Trophoblast cell (in vitro differentiated cells and primary cell): ENCODE measurements at regions not wholly inside any gene's neighbourhood (a gene's known extent, or its start where the extent isn't known, plus 50 kb on each side); places are given as distances from the start of the nearest gene placed in this dataset.

Experiments
- DNase-seq, 2 donors: peaks; one replicate each; pipeline ENCODE4 v3.0.0-alpha.2; 2016
- H2AFZ ChIP-seq: 2 replicates; pipeline ENCODE4 v1.6.1; 2013; ENCODE audit warnings: low read length, moderate library complexity, mild to moderate bottlenecking; ENCODE audit not compliant: insufficient read depth, poor library complexity
- H2AK5ac ChIP-seq: 2 replicates; pipeline ENCODE4 v1.6.1; 2013; ENCODE audit warnings: mild to moderate bottlenecking, low read length
- H2BK120ac ChIP-seq: 2 replicates; pipeline ENCODE4 v1.6.1; 2013; ENCODE audit warnings: low read length, mild to moderate bottlenecking, moderate library complexity; ENCODE audit not compliant: insufficient read depth, poor library complexity
- H2BK12ac ChIP-seq: 2 replicates; pipeline ENCODE4 v1.6.1; 2013; ENCODE audit warnings: mild to moderate bottlenecking, low read length, moderate library complexity
- H2BK5ac ChIP-seq: 2 replicates; pipeline ENCODE4 v1.6.1; 2013; ENCODE audit warnings: low read length, low read depth, moderate library complexity, mild to moderate bottlenecking; ENCODE audit not compliant: poor library complexity
- H3K14ac ChIP-seq: 2 replicates; pipeline ENCODE4 v1.6.1; 2013; ENCODE audit warnings: mild to moderate bottlenecking, low read length
- H3K18ac ChIP-seq: 2 replicates; pipeline ENCODE4 v1.6.1; 2013; ENCODE audit warnings: mild to moderate bottlenecking, low read length
- H3K23ac ChIP-seq: 2 replicates; pipeline ENCODE4 v1.6.1; 2013; ENCODE audit warnings: low read length
- H3K27ac ChIP-seq: 2 replicates; pipeline ENCODE4 v1.5.1; 2013; ENCODE audit warnings: low read depth, mild to moderate bottlenecking, inconsistent platforms, low read length, moderate library complexity
- H3K27me3 ChIP-seq: 2 replicates; pipeline ENCODE4 v1.6.1; 2013; ENCODE audit warnings: inconsistent platforms, mild to moderate bottlenecking, low read length, moderate library complexity; ENCODE audit not compliant: insufficient read depth
- H3K36me3 ChIP-seq, 2 experiments: 1 replicate in 1 of 2; 2 replicates in 1 of 2; pipeline ENCODE4 v1.6.1; 2013; ENCODE audit warnings: low read length in 2 of 2, mild to moderate bottlenecking in 2 of 2, moderate library complexity in 1 of 2; ENCODE audit not compliant: insufficient read depth in 2 of 2, control insufficient read depth in 1 of 2
- H3K4ac ChIP-seq: 2 replicates; pipeline ENCODE4 v1.6.1; 2013; ENCODE audit warnings: low read depth, mild to moderate bottlenecking, low read length, moderate library complexity
- H3K4me1 ChIP-seq, 2 experiments: 1 replicate in 1 of 2; 2 replicates in 1 of 2; pipeline ENCODE4 v1.6.1; 2013; ENCODE audit warnings: low read length in 2 of 2, mild to moderate bottlenecking in 2 of 2, moderate library complexity in 1 of 2; ENCODE audit not compliant: insufficient read depth in 2 of 2, control insufficient read depth in 1 of 2
- H3K4me2 ChIP-seq: 2 replicates; pipeline ENCODE4 v1.6.1; 2013; ENCODE audit warnings: inconsistent platforms, mild to moderate bottlenecking, low read length, moderate library complexity
- H3K4me3 ChIP-seq: 2 replicates; pipeline ENCODE4 v1.5.1; 2013; ENCODE audit warnings: mild to moderate bottlenecking, low read depth, low read length, inconsistent platforms
- H3K79me1 ChIP-seq: one replicate; pipeline ENCODE4 v1.6.1; 2013; ENCODE audit warnings: low read length
- H3K79me2 ChIP-seq: 2 replicates; pipeline ENCODE4 v1.6.1; 2013; ENCODE audit warnings: low read length, mild to moderate bottlenecking; ENCODE audit not compliant: control insufficient read depth, insufficient read depth, poor library complexity
- H3K9ac ChIP-seq: 2 replicates; pipeline ENCODE4 v1.6.1; 2013; ENCODE audit warnings: mild to moderate bottlenecking, low read length
- H3K9me3 ChIP-seq: 2 replicates; pipeline ENCODE4 v1.6.1; 2013; ENCODE audit warnings: low read depth, mild to moderate bottlenecking, control low read depth, inconsistent platforms, low read length; ENCODE audit not compliant: insufficient read depth
- H4K12ac ChIP-seq: 2 replicates; pipeline ENCODE4 v1.6.1; 2013; ENCODE audit warnings: low read depth, mild to moderate bottlenecking, low read length, moderate library complexity
- H4K8ac ChIP-seq: 2 replicates; pipeline ENCODE4 v1.6.1; 2013; ENCODE audit warnings: low read depth, mild to moderate bottlenecking, low read length, moderate library complexity
- H4K91ac ChIP-seq: one replicate; pipeline ENCODE4 v1.6.1; 2013; ENCODE audit warnings: low read depth, mild to moderate bottlenecking, low read length, moderate library complexity
- WGBS: extraction: QIAGEN DNeasy Blood & Tissue Kit; methylation state at CpG from one replicate; pipeline ENCODE4 v1.1.7; 2013; ENCODE audit warnings: missing lambda C conversion rate; ENCODE audit not compliant: insufficient read length, insufficient coverage; ENCODE audit errors: extremely low coverage; 5-methylcytosine and 5-hydroxymethylcytosine counted together

GRCh38 chr2:21590026-21590690 is 466.4 kb downstream of the TDRD15 start:
- Histone ChIP-seq H2AFZ (no peak overlapping the region), H3K4me3 (no peak overlapping the region), H4K8ac (no peak overlapping the region), H3K36me3 (no peaks in the 10 kb centered on the region), H3K9ac (no peak overlapping the region), H3K79me1 (no peaks in the 10 kb centered on the region), H3K4me2 (no peak overlapping the region), H3K79me2 (no peaks in the 10 kb centered on the region), H2BK120ac (no peak overlapping the region), H2BK12ac (no peak overlapping the region), H3K4ac (no peak overlapping the region), H3K4me1 (no peaks in the 10 kb centered on the region), H3K27ac (no peak overlapping the region), H3K9me3 (no peaks in the 10 kb centered on the region), H3K18ac (no peak overlapping the region), H2AK5ac (no peak overlapping the region), H4K12ac (no peak overlapping the region), H3K27me3 (no peaks in the 10 kb centered on the region), H2BK5ac (no peak overlapping the region), H4K91ac (no peak overlapping the region), H3K23ac (no peak overlapping the region), H3K14ac (no peak overlapping the region)
- no peak for DNase-seq
- WGBS, result no CpG with 5 or more reads among the region's 7 CpGs

- no peak overlapping the region for H3K18ac ChIP-seq
- no peaks in the 10 kb centered on the region for H3K27me3 ChIP-seq
- no peak overlapping the region for H3K4ac ChIP-seq
- H3K27ac ChIP-seq, result no peak overlapping the region
- H4K91ac ChIP-seq, result no peak overlapping the region
- H3K23ac ChIP-seq, result no peak overlapping the region
- H4K12ac ChIP-seq, result no peak overlapping the region
- H2AFZ ChIP-seq, result no peak overlapping the region
- H2BK12ac ChIP-seq, result no peak overlapping the region
- no peaks in the 10 kb centered on the region for H3K36me3 ChIP-seq
- no peaks in the 10 kb centered on the region for H3K4me1 ChIP-seq
- H2BK120ac ChIP-seq, result no peak overlapping the region
- no peaks in the 10 kb centered on the region for H3K79me1 ChIP-seq
- H3K9ac ChIP-seq, result no peak overlapping the region
- no peaks in the 10 kb centered on the region for H3K9me3 ChIP-seq
- H2AK5ac ChIP-seq, result no peak overlapping the region
- H3K4me3 ChIP-seq, result no peak overlapping the region
- H4K8ac ChIP-seq, result no peak overlapping the region
- no peak for DNase-seq
- no CpG with 5 or more reads among the region's 1 CpG for WGBS
- no peaks in the 10 kb centered on the region for H3K79me2 ChIP-seq
- no peak overlapping the region for H3K4me2 ChIP-seq
- no peak overlapping the region for H2BK5ac ChIP-seq
- H3K14ac ChIP-seq, result no peak overlapping the region
Measured at GRCh38 chr2:21591926-21592325, 468.2 kb downstream of the TDRD15 start.

GRCh38 chr2:21599417-21599816 is 475.6 kb downstream of the TDRD15 start:
- DNase-seq, result no peak
- Histone ChIP-seq H3K4me3 (no peak overlapping the region), H3K4me2 (no peak overlapping the region), H3K79me2 (no peaks in the 10 kb centered on the region), H3K18ac (no peak overlapping the region), H3K23ac (no peak overlapping the region), H3K4me1 (no peaks in the 10 kb centered on the region), H3K79me1 (no peaks in the 10 kb centered on the region), H2BK120ac (no peak overlapping the region), H2AFZ (no peak overlapping the region), H4K91ac (no peak overlapping the region), H3K27me3 (no peaks in the 10 kb centered on the region), H2AK5ac (no peak overlapping the region), H3K36me3 (no peaks in the 10 kb centered on the region), H4K8ac (no peak overlapping the region), H3K9ac (no peak overlapping the region), H2BK12ac (no peak overlapping the region), H3K14ac (no peak overlapping the region), H2BK5ac (no peak overlapping the region), H3K4ac (no peak overlapping the region), H3K27ac (no peak overlapping the region), H3K9me3 (no peaks in the 10 kb centered on the region), H4K12ac (no peak overlapping the region)
- WGBS, result no CpG with 5 or more reads among the region's 1 CpG

- no peaks in the 10 kb centered on the region for H3K9me3 ChIP-seq
- H3K18ac ChIP-seq, result no peak overlapping the region
- no peak overlapping the region for H4K91ac ChIP-seq
- DNase-seq, result no peak
- no peak overlapping the region for H2BK12ac ChIP-seq
- no CpG with 5 or more reads among the region's 2 CpGs for WGBS
- no peaks in the 10 kb centered on the region for H3K36me3 ChIP-seq
- no peaks in the 10 kb centered on the region for H3K79me1 ChIP-seq
- no peaks in the 10 kb centered on the region for H3K4me1 ChIP-seq
- no peak overlapping the region for H3K9ac ChIP-seq
- H3K27me3 ChIP-seq, result no peaks in the 10 kb centered on the region
- no peak overlapping the region for H2BK5ac ChIP-seq
- H3K23ac ChIP-seq, result no peak overlapping the region
- H2BK120ac ChIP-seq, result no peak overlapping the region
- no peak overlapping the region for H3K4me3 ChIP-seq
- no peak overlapping the region for H3K27ac ChIP-seq
- no peak overlapping the region for H3K4me2 ChIP-seq
- no peak overlapping the region for H2AK5ac ChIP-seq
- no peak overlapping the region for H3K14ac ChIP-seq
- H3K79me2 ChIP-seq, result no peaks in the 10 kb centered on the region
- no peak overlapping the region for H4K8ac ChIP-seq
- H2AFZ ChIP-seq, result no peak overlapping the region
- no peak overlapping the region for H3K4ac ChIP-seq
- H4K12ac ChIP-seq, result no peak overlapping the region
Measured at GRCh38 chr2:21602789-21603188, 479.0 kb downstream of the TDRD15 start.
